SH-SY5Y (cell line): ENCODE measurements at regions not wholly inside any gene's neighbourhood (a gene's known extent, or its start where the extent isn't known, plus 50 kb on each side); places are given as distances from the start of the nearest gene placed in this dataset.

Experiments used
- GATA2 ChIP-seq: IDR thresholded peaks from 2 replicates; pipeline ENCODE4 v1.6.1; 2011; ENCODE audit warnings: mild to moderate bottlenecking, low read depth, low read length
- GATA3 ChIP-seq: IDR thresholded peaks from 2 replicates; pipeline ENCODE4 v1.6.1; 2011; ENCODE audit warnings: low read depth, mild to moderate bottlenecking, low read length, moderate library complexity

DNA sequence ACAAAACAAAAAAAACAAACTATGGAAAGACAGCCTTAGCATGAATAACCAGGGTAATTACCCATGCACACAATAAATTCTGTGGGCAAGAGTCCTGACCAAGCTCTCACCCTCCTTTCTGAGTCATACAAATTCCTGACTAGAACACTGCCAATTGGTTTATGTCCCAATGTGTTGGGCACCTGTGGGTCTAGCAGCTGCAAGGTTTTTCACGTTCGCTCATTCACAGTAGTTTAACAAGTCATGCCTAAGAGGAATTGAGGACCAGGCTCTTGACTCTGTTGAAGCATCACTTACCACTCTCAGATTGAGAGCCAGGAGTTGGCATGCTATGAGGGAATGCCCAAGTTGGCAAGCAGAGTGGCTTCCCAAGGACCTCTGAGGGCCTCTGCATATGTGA, 205.5 kb upstream of the SLC24A2 start:
- TF ChIP-seq GATA3 (no peak), GATA2 (no peak)
